OCI-LY3 (cell line): ENCODE measurements at regions not wholly inside any gene's neighbourhood (a gene's known extent, or its start where the extent isn't known, plus 50 kb on each side); places are given as distances from the start of the nearest gene placed in this dataset.

ENCODE experiments used
- CTCF ChIP-seq: fragments of 200-600, 300-600 bp; sonication (generic); IDR thresholded peaks from 2 replicates; pipeline ENCODE4 v1.5.1; 2014; ENCODE audit warnings: antibody characterized with exemption, low read length, low read depth
- EZH2phosphoT487 ChIP-seq: fragments of 200-600 bp; shearing (Covaris generic); IDR thresholded peaks from 2 replicates; pipeline ENCODE4 v1.6.1; 2018; ENCODE audit warnings: antibody characterized with exemption, mixed run types, low read depth

- TF ChIP-seq CTCF (no peak), EZH2phosphoT487 (no peak)
These were observed 1377.3 kb downstream of the TBC1D22A start for GRCh38 chr22:48139776-48140175.
